ENCODE measurements at regions not wholly inside any gene's neighbourhood (a gene's known extent, or its start where the extent isn't known, plus 50 kb on each side); places are given as distances from the start of the nearest gene placed in this dataset.

DNA sequence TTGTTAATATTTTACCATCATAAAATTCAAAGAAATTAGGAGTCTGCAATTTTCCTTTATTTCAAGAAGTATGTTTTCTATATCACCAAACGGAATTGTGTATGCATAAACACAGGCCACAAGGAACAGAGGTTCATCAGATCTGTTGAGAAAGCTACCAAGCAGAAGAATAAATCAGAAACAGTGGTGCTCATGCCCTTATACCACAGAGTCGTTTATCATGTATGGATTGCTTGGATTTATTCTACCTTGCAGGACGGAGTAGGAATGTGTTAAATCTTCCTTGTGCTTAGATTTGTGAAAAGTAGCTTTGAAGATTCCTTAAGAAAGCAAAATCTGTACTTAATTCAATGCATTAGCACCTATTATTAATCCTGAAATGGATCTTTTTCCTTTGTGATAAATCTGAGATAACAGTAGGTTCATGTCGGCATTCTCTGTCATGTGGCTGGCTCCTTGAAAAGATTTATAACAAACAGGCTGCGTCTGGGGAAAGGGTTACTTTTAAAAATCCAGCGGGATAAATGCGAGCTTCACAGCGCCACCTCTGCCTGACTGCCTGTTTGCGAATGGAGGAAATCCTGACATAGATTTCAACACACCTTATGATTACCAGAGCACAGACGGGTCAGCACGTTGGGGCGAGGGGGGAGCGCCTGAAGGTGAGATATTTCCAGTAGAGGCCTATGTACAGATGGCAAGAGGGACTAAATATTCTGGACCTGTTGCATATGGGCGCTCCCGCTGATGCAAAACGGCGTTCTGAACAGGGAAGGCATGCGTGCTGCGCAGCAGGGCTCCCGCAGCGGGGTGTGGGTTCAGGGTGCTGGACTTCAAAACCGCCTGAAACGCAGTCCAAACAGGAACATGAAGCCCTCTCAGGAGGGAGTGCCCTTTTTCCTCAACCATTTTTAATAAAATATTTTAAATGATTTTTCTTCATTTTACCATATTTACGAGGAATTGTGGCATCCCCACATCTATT is 445.5 kb upstream of the SGCG start:
- ChIA-PET CTCF (no interaction called here), POLR2A (interaction anchor here (0.6 kb wide), 1 partner anchor 32 kb away, joined by 3 read pairs; no protein-coding TSS in a partner anchor)
- no peaks in the 10 kb centered on the region for H3K36me3 ChIP-seq (ENCODE audit: control insufficient read depth in 4 of 4, insufficient read depth in 4 of 4, low read length in 3 of 4)
- WGBS (ENCODE audit: insufficient coverage): 56% methylated on average over 18 of the region's 24 CpGs
- no peaks in the 10 kb centered on the region for H3K9me3 ChIP-seq (ENCODE audit: control extremely low read depth in 1 of 5, control insufficient read depth in 4 of 5, insufficient read depth in 2 of 5, low read depth in 1 of 5, low read length in 4 of 5)
- H3K4me3 ChIP-seq (ENCODE audit: control insufficient read depth in 1 of 7, extremely low read depth in 1 of 7, insufficient read depth in 4 of 7, low read depth in 2 of 7, low read length in 6 of 7): no peak overlapping the region
- DNase-seq: no peak
- H3K27ac ChIP-seq (ENCODE audit: insufficient read depth in 1 of 2, low read depth in 1 of 2, low read length in 2 of 2, poor library complexity in 1 of 2, severe bottlenecking in 2 of 2): no peak overlapping the region
- H3K4me1 ChIP-seq (ENCODE audit: control extremely low read depth in 1 of 4, control insufficient read depth in 4 of 4, insufficient read depth in 4 of 4, low read length in 3 of 4): no peaks in the 10 kb centered on the region
- H3K27me3 ChIP-seq (replicated peaks in 2 of 5; ENCODE audit: control insufficient read depth in 4 of 5, insufficient read depth in 5 of 5, low read length in 4 of 5): peaks cover 0 to 28% (median 4%) of the 10 kb centered on the region in 5 experiments

DNA sequence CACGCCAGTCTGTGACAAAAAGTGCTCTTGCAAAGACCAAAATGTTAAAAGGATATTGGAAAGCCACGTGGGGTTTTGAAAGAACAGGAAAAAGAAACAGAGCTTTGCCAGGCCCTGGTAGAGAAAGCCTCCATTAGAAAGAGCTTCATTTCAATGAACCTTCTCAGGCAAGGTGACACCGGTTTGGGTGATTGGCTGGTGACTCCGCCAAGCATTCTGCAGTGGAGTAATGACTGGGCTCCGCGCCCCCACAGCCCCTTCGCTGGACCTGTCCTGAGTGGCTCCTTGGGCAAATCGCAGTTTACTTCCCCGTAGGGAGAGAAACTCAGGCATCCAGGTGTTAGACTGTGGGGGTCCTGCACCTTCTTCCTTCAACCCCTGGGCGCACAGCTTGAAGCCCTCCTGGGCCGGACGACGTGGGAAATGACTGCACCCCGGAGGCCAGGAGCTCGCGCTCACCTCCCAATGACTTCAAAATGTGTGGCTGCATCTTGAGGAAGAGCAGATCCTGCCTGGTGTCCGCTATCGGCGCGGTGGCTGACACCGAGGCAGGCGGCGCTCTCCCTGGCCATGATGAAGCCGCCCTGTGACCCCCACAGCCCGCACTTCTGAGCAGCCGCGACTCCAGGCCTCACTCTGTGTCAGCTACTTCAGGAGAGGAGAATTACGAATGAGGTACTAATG is 444.6 kb upstream of the SGCG start:
- ChIA-PET POLR2A (no interaction called here), CTCF (no interaction called here)
- Histone ChIP-seq H3K4me1 (ENCODE audit: control extremely low read depth in 1 of 4, control insufficient read depth in 4 of 4, insufficient read depth in 4 of 4, low read length in 3 of 4) (no peaks in the 10 kb centered on the region), H3K27me3 (replicated peaks in 2 of 5; ENCODE audit: control insufficient read depth in 4 of 5, insufficient read depth in 5 of 5, low read length in 4 of 5) (peaks cover 0 to 28% (median 4%) of the 10 kb centered on the region in 5 experiments), H3K27ac (ENCODE audit: insufficient read depth in 1 of 2, low read depth in 1 of 2, low read length in 2 of 2, poor library complexity in 1 of 2, severe bottlenecking in 2 of 2) (no peak overlapping the region), H3K36me3 (ENCODE audit: control insufficient read depth in 4 of 4, insufficient read depth in 4 of 4, low read length in 3 of 4) (no peaks in the 10 kb centered on the region), H3K9me3 (ENCODE audit: control extremely low read depth in 1 of 5, control insufficient read depth in 4 of 5, insufficient read depth in 2 of 5, low read depth in 1 of 5, low read length in 4 of 5) (no peaks in the 10 kb centered on the region), H3K4me3 (ENCODE audit: control insufficient read depth in 1 of 7, extremely low read depth in 1 of 7, insufficient read depth in 4 of 7, low read depth in 2 of 7, low read length in 6 of 7) (no peak overlapping the region)
- 76% methylated on average over 20 of the region's 28 CpGs for WGBS (ENCODE audit: insufficient coverage)
- DNase-seq: no peak

DNA sequence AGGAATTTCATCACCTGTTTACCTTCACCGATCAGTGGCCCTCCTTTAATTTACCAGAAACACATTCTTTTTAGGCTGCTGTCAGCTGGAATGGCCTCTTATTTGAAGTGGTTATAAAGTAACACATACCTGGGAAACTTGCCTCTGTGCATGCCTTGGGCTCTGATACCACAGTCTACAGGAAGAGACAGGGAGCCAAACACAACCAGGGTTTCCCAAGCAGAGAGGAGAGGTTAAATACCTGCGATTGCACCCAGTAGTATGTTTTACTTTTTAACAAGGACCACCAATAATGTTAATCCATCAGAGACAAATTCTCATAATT is 444.0 kb upstream of the SGCG start:
- no peak for DNase-seq
- no peaks in the 10 kb centered on the region for H3K36me3 ChIP-seq (ENCODE audit: control insufficient read depth in 4 of 4, insufficient read depth in 4 of 4, low read length in 3 of 4)
- peaks cover 0 to 28% (median 4%) of the 10 kb centered on the region in 5 experiments for H3K27me3 ChIP-seq (replicated peaks in 2 of 5; ENCODE audit: control insufficient read depth in 4 of 5, insufficient read depth in 5 of 5, low read length in 4 of 5)
- no peaks in the 10 kb centered on the region for H3K4me1 ChIP-seq (ENCODE audit: control extremely low read depth in 1 of 4, control insufficient read depth in 4 of 4, insufficient read depth in 4 of 4, low read length in 3 of 4)
- no CpG with 5 or more reads among the region's 2 CpGs for WGBS (ENCODE audit: insufficient coverage)
- no peak overlapping the region for H3K27ac ChIP-seq (ENCODE audit: insufficient read depth in 1 of 2, low read depth in 1 of 2, low read length in 2 of 2, poor library complexity in 1 of 2, severe bottlenecking in 2 of 2)
- no peaks in the 10 kb centered on the region for H3K9me3 ChIP-seq (ENCODE audit: control extremely low read depth in 1 of 5, control insufficient read depth in 4 of 5, insufficient read depth in 2 of 5, low read depth in 1 of 5, low read length in 4 of 5)
- H3K4me3 ChIP-seq (ENCODE audit: control insufficient read depth in 1 of 7, extremely low read depth in 1 of 7, insufficient read depth in 4 of 7, low read depth in 2 of 7, low read length in 6 of 7): no peak overlapping the region
- ChIA-PET CTCF (no interaction called here), POLR2A (no interaction called here)

DNA sequence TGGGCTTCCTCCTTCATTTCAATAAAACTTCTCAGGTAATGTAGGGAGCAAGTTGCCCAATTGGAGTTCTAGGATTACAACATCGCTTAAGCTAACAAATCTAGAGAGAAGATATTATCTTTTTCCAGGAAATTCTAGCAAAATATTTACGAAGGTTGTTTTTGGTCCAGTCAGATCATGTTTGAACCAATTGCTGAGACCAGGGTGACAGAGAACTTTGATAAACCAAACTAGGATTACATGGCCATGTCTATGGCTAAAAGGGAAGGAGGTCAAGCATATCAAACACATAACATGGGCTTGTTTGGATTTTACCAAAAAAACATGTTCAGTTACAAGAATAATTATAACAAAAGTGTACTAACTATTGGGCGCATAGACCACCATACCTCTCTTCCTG is 442.4 kb upstream of the SGCG start:
- H3K36me3 ChIP-seq (ENCODE audit: control insufficient read depth in 4 of 4, insufficient read depth in 4 of 4, low read length in 3 of 4): no peaks in the 10 kb centered on the region
- no peak overlapping the region for H3K4me3 ChIP-seq (ENCODE audit: control insufficient read depth in 1 of 7, extremely low read depth in 1 of 7, insufficient read depth in 4 of 7, low read depth in 2 of 7, low read length in 6 of 7)

DNA sequence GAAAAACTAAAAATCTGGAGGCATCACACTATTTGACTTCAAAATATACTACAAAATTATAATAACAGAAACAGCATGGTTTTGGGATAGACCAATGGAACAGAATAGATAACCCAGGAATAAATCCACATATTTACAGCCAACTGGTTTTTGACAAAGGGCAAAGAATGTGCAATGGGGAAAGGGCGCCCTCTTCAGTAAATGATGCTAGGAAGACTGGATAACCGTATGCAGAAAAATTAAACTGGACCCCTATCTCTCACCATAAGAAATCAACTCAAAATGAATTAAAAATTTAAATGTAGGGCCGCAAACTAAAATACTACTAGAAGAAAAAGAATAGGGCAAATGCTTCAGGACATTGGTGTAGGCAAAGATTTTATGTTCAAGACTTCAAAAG is 440.5 kb upstream of the SGCG start:
- Histone ChIP-seq H3K9me3 (ENCODE audit: control extremely low read depth in 1 of 5, control insufficient read depth in 4 of 5, insufficient read depth in 2 of 5, low read depth in 1 of 5, low read length in 4 of 5) (no peaks in the 10 kb centered on the region), H3K27ac (ENCODE audit: insufficient read depth in 1 of 2, low read depth in 1 of 2, low read length in 2 of 2, poor library complexity in 1 of 2, severe bottlenecking in 2 of 2) (no peak overlapping the region), H3K27me3 (replicated peaks in 2 of 5; ENCODE audit: control insufficient read depth in 4 of 5, insufficient read depth in 5 of 5, low read length in 4 of 5) (peaks cover 0 to 18% (median 4%) of the 10 kb centered on the region in 5 experiments), H3K4me3 (ENCODE audit: control insufficient read depth in 1 of 7, extremely low read depth in 1 of 7, insufficient read depth in 4 of 7, low read depth in 2 of 7, low read length in 6 of 7) (no peak overlapping the region), H3K36me3 (ENCODE audit: control insufficient read depth in 4 of 4, insufficient read depth in 4 of 4, low read length in 3 of 4) (no peaks in the 10 kb centered on the region), H3K4me1 (ENCODE audit: control extremely low read depth in 1 of 4, control insufficient read depth in 4 of 4, insufficient read depth in 4 of 4, low read length in 3 of 4) (no peaks in the 10 kb centered on the region)
- DNase-seq: no peak
- CTCF ChIA-PET: no interaction called here
- no CpG with 5 or more reads among the region's 3 CpGs for WGBS (ENCODE audit: insufficient coverage)
- POLR2A ChIA-PET: no interaction called here

More for the DNA sequence above, 442.4 kb upstream of the SGCG start:
- Histone ChIP-seq H3K27me3 (replicated peaks in 2 of 5; ENCODE audit: control insufficient read depth in 4 of 5, insufficient read depth in 5 of 5, low read length in 4 of 5) (peaks cover 0 to 28% (median 4%) of the 10 kb centered on the region in 5 experiments), H3K27ac (ENCODE audit: insufficient read depth in 1 of 2, low read depth in 1 of 2, low read length in 2 of 2, poor library complexity in 1 of 2, severe bottlenecking in 2 of 2) (no peak overlapping the region), H3K4me1 (ENCODE audit: control extremely low read depth in 1 of 4, control insufficient read depth in 4 of 4, insufficient read depth in 4 of 4, low read length in 3 of 4) (no peaks in the 10 kb centered on the region), H3K9me3 (ENCODE audit: control extremely low read depth in 1 of 5, control insufficient read depth in 4 of 5, insufficient read depth in 2 of 5, low read depth in 1 of 5, low read length in 4 of 5) (no peaks in the 10 kb centered on the region)
- 100% methylated on average over 1 of the region's 3 CpGs for WGBS (ENCODE audit: insufficient coverage)
- POLR2A ChIA-PET: no interaction called here
- CTCF ChIA-PET: no interaction called here
- DNase-seq: no peak

DNA sequence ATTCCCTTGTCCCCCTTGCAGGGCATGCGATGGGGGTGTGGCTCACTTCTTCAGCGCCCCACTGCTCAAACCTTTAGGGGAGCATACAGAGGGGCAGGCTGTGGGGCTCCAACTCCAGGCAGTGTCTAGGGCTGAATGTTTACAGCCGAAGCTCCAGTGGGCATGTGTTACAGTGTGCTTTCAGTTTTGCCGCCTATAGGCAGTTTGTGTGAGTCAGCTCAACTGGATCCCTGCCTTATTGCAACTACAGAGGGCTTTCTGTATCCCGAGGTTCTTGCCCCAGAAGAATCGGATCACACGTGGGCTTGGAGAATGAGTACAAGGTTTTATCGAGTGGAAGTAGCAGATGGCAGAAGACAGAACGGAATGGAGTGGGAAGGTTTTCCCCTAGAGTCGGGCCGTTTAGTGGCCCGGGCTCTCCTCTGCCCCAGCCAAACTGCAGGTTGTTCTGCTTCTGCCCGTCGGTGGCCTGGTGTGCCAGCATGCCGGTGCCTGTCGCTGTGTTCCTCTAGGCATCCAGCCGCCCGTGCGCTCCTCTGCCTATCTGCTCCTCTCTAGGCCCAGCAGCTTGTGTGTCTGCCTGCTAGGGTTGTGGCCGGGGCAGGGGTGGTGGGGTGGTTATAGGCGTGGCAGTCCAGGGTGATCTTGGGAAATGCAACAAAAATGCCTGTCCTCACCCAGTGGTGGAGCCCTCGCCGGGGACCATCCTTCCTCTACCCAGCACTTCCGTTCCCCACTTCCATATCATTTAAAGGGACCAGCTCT is 435.9 kb upstream of the SGCG start:
- ChIA-PET CTCF (no interaction called here), POLR2A (no interaction called here)
- Histone ChIP-seq H3K4me1 (ENCODE audit: control extremely low read depth in 1 of 4, control insufficient read depth in 4 of 4, insufficient read depth in 4 of 4, low read length in 3 of 4) (no peaks in the 10 kb centered on the region), H3K27me3 (replicated peaks in 2 of 5; ENCODE audit: control insufficient read depth in 4 of 5, insufficient read depth in 5 of 5, low read length in 4 of 5) (no peaks in the 10 kb centered on the region), H3K27ac (ENCODE audit: insufficient read depth in 1 of 2, low read depth in 1 of 2, low read length in 2 of 2, poor library complexity in 1 of 2, severe bottlenecking in 2 of 2) (no peak overlapping the region), H3K9me3 (ENCODE audit: control extremely low read depth in 1 of 5, control insufficient read depth in 4 of 5, insufficient read depth in 2 of 5, low read depth in 1 of 5, low read length in 4 of 5) (no peaks in the 10 kb centered on the region), H3K4me3 (ENCODE audit: control insufficient read depth in 1 of 7, extremely low read depth in 1 of 7, insufficient read depth in 4 of 7, low read depth in 2 of 7, low read length in 6 of 7) (no peak overlapping the region), H3K36me3 (ENCODE audit: control insufficient read depth in 4 of 4, insufficient read depth in 4 of 4, low read length in 3 of 4) (no peaks in the 10 kb centered on the region)
- 95% methylated on average over 22 of the region's 24 CpGs for WGBS (ENCODE audit: insufficient coverage)
- DNase-seq: no peak

All from common myeloid progenitor, CD34-positive (primary cell).